ENCODE measurements at regions not wholly inside any gene's neighbourhood (a gene's known extent, or its start where the extent isn't known, plus 50 kb on each side); places are given as distances from the start of the nearest gene placed in this dataset.

DNA sequence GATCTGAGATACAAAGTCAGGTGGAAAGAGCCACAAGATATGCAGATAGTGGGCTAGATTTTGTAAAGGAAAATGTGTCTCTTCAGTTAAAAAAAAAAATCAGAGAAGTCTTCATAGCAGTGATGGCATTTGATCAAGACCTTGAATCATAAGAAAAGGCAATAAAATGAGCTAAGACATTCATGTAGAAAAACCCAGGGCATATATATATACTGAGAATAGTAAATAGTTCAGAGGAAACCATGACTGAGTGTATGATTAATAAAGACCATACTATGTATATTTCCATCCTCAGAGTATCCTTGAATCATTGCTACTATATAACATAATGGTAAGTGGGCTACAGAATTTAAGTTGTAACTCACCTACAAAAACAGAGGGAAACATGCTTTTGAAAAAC is 321.7 kb upstream of the NR5A2 start:
- Mint-ChIP-seq H3K27me3 (ENCODE audit: low read depth) (no peaks in the 10 kb centered on the region), H3K4me1 (no peaks in the 10 kb centered on the region), H3K27ac (no peak overlapping the region), H3K4me3 (no peak overlapping the region), H3K36me3 (ENCODE audit: low read depth) (no peaks in the 10 kb centered on the region), H3K9me3 (peaks cover 9% of the 10 kb centered on the region)
- TF ChIP-seq CTCF (IDR thresholded peaks at IDR 0.05; ENCODE audit: unreplicated experiment in 3 of 3): no peak

DNA sequence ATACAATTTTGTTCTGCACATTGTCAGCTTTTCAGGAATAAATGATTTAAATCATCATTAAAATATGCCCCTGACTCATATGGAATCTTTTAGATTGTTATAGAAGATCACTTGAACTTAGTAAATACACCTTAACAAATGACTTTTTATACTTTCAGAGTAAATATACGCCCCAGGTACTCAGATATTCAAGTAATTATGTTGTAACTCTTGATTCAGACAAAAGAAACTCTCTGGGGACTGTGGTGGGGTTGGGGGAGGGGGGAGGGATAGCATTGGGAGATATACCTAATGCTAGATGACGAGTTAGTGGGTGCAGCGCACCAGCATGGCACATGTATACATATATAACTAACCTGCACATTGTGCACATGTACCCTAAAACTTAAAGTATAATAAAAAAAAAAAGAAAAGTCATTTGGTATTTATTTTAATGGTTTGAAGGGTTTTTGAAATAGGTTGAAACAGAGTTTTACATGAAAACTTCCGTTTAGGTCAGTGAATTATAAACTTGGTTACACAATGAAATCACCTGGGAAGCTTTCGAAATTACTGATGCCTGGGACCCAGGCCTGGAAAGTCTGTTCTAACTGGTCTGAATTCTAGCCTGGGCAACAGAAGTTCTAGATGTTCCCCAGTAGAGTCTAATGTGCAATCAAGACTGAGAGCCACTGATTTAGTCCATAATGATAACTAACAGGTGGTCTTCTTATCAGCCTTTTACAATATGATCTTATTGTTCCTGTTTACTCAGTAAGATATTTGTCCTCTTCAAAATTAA is 320.5 kb upstream of the NR5A2 start:
- no peaks in the 10 kb centered on the region for H3K4me1 Mint-ChIP-seq
- no peak overlapping the region for H3K27ac Mint-ChIP-seq
- peaks cover 21% of the 10 kb centered on the region for H3K9me3 Mint-ChIP-seq
- H3K36me3 Mint-ChIP-seq (ENCODE audit: low read depth): peaks cover 8% of the 10 kb centered on the region
- no peak for TF ChIP-seq CTCF (IDR thresholded peaks at IDR 0.05; ENCODE audit: unreplicated experiment in 3 of 3)
- no peak overlapping the region for H3K4me3 Mint-ChIP-seq
- H3K27me3 Mint-ChIP-seq (ENCODE audit: low read depth): no peaks in the 10 kb centered on the region

GRCh38 chr1:199710974-199711373 is 316.5 kb upstream of the NR5A2 start:
- Mint-ChIP-seq H3K4me3 (no peak overlapping the region), H3K27me3 (ENCODE audit: low read depth) (no peaks in the 10 kb centered on the region), H3K27ac (no peak overlapping the region), H3K9me3 (peaks cover 31% of the 10 kb centered on the region), H3K4me1 (no peaks in the 10 kb centered on the region), H3K36me3 (ENCODE audit: low read depth) (peaks cover 8% of the 10 kb centered on the region)
- no peak for TF ChIP-seq CTCF (IDR thresholded peaks at IDR 0.05; ENCODE audit: unreplicated experiment in 3 of 3)

DNA sequence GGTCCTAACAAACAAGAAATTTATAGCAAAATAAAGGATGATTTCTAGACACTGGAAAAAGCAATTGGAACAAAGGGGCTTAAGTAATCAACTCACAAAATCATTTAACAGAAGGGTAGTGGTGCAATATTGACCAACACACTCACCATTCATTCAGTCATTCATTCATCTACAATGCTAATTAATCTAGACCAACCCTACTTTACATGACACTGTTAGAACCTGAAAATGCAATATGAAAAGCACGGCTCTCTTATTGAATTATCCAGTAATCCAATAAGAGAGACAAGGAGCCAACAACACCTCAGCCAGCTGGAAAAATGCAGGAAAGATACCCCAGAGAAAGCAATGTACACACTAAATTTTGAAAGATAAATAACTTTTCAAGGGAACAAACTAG is 310.8 kb upstream of the NR5A2 start:
- Mint-ChIP-seq H3K9me3 (peaks cover 13% of the 10 kb centered on the region), H3K4me3 (no peak overlapping the region), H3K36me3 (ENCODE audit: low read depth) (peaks cover 3% of the 10 kb centered on the region), H3K27ac (no peak overlapping the region), H3K4me1 (no peaks in the 10 kb centered on the region), H3K27me3 (ENCODE audit: low read depth) (no peaks in the 10 kb centered on the region)
- TF ChIP-seq CTCF (IDR thresholded peaks at IDR 0.05; ENCODE audit: unreplicated experiment in 3 of 3): no peak

DNA sequence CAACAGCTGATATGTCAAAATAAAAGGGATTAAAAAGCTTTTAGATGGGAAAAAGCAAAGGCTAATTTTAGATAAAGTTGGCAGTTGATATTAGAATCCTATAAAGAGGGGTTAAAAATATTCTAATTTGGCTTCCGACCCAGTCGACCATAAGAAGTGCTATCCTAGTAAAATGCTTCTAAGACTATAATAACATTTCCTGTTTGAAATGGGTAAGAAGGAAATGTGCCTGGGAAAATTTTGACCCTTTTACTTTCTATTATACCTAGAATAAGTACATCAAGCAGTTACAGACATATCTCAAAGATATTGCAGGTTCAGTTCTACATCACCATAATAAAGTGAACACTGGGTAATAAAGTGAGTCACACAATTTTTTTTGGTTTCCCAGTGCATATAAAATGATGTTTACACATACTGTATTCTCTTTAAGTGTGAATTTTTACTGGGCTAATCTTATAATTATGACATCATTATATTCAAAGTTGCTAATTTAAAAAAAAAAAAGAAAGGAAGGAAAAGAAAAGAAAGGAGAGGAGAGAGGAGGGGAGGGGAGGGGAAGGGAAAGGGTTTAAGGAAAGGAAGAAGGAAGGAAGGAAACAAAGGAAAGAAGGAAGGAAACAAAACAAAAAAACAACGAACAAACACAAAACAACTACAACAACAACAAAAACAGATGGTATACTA is 308.2 kb upstream of the NR5A2 start:
- no peak for TF ChIP-seq CTCF (IDR thresholded peaks at IDR 0.05; ENCODE audit: unreplicated experiment in 3 of 3)
- H3K27me3 Mint-ChIP-seq (ENCODE audit: low read depth): no peaks in the 10 kb centered on the region

More for the DNA sequence above, 308.2 kb upstream of the NR5A2 start:
- Mint-ChIP-seq H3K4me1 (no peaks in the 10 kb centered on the region), H3K4me3 (no peak overlapping the region), H3K27ac (no peak overlapping the region), H3K9me3 (peaks cover 2% of the 10 kb centered on the region), H3K36me3 (ENCODE audit: low read depth) (no peaks in the 10 kb centered on the region)
